ENCODE measurements at regions not wholly inside any gene's neighbourhood (a gene's known extent, or its start where the extent isn't known, plus 50 kb on each side); places are given as distances from the start of the nearest gene placed in this dataset.
"Not testable (repeated sequence)": the region's sequence is repeated elsewhere in the genome, so short reads cannot be mapped to it uniquely, and the experiment has no call there.

GRCh38 chr18:77329651-77330050, 80.0 kb downstream of the GALR1 start:
- DNase-seq = no peak

- no peak for DNase-seq
Measured at GRCh38 chr18:77334876-77335275, 85.2 kb downstream of the GALR1 start.

- DNase-seq = no peak
Measured at GRCh38 chr18:77337604-77338003, 88.0 kb downstream of the GALR1 start.

- no peak for DNase-seq
Measured at GRCh38 chr18:77339093-77339492, 89.4 kb downstream of the GALR1 start.

GRCh38 chr18:77339623-77340022, 90.0 kb downstream of the GALR1 start:
- DNase-seq = no peak

- no peak for DNase-seq
Measured at GRCh38 chr18:77340815-77341214, 91.2 kb downstream of the GALR1 start.

GRCh38 chr18:77341527-77342325, 92.1 kb downstream of the GALR1 start:
- DNase-seq = no peak

- no peak for DNase-seq
Measured at GRCh38 chr18:77342736-77343135, 93.1 kb downstream of the GALR1 start.

- DNase-seq = no peak
Measured at GRCh38 chr18:77343846-77344510, 94.3 kb downstream of the GALR1 start.

- no peak for DNase-seq
Measured at GRCh38 chr18:77344786-77345500, 95.3 kb downstream of the GALR1 start.

- no peak for DNase-seq
Measured at GRCh38 chr18:77346208-77346810, 96.7 kb downstream of the GALR1 start.

GRCh38 chr18:77353349-77353748, 103.7 kb downstream of the GALR1 start:
- not testable (repeated sequence) for DNase-seq

- DNase-seq = no peak
Measured at GRCh38 chr18:77359561-77360314, 110.1 kb downstream of the GALR1 start.

- no peak for DNase-seq
Measured at GRCh38 chr18:77360315-77361190, 110.9 kb downstream of the GALR1 start.

GRCh38 chr18:77361382-77361781, 111.7 kb downstream of the GALR1 start:
- no peak for DNase-seq

- DNase-seq = no peak
Measured at GRCh38 chr18:77365667-77366066, 116.0 kb downstream of the GALR1 start.

- DNase-seq = no peak
Measured at GRCh38 chr18:77366067-77366719, 116.5 kb downstream of the GALR1 start.

GRCh38 chr18:77366720-77367641, 117.3 kb downstream of the GALR1 start:
- DNase-seq = no peak

- no peak for DNase-seq
Measured at GRCh38 chr18:77369644-77370043, 120.0 kb downstream of the GALR1 start.
